ENCODE measurements at regions not wholly inside any gene's neighbourhood (a gene's known extent, or its start where the extent isn't known, plus 50 kb on each side); places are given as distances from the start of the nearest gene placed in this dataset.
"Not testable (repeated sequence)": the region's sequence is repeated elsewhere in the genome, so short reads cannot be mapped to it uniquely, and the experiment has no call there.

DNA sequence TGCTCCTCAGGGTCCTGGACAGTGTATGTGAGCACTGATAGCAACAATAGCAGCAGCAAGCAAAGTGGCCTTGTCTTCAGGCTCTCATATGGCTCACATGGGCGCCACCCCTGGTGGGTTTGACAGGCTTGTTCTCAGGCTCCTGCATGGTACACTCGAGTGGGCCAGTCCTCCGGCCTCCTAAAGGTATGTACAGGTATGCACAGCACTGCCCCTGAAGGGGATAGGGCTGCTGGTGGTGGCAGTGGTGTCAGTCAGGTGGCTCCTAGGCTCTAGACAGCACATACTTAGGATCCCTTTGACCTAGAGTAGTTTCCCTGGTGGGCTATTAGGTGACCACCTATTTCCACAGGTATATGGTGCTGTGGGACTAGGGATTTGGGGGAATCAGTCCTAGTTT lies 79.8 kb downstream of the LGALS9B start:
- not testable (repeated sequence) for DNase-seq (ENCODE audit: low spot score); H3K9me3 ChIP-seq (ENCODE audit: severe bottlenecking); H3K36me3 ChIP-seq (ENCODE audit: low read depth); H3K27ac ChIP-seq (ENCODE audit: poor library complexity, severe bottlenecking); H3K4me1 ChIP-seq (ENCODE audit: insufficient read depth, poor library complexity, severe bottlenecking); H3K27me3 ChIP-seq (ENCODE audit: insufficient read depth, poor library complexity, severe bottlenecking); H3K4me3 ChIP-seq (ENCODE audit: severe bottlenecking); ATAC-seq (ENCODE audit: low read depth)

DNA sequence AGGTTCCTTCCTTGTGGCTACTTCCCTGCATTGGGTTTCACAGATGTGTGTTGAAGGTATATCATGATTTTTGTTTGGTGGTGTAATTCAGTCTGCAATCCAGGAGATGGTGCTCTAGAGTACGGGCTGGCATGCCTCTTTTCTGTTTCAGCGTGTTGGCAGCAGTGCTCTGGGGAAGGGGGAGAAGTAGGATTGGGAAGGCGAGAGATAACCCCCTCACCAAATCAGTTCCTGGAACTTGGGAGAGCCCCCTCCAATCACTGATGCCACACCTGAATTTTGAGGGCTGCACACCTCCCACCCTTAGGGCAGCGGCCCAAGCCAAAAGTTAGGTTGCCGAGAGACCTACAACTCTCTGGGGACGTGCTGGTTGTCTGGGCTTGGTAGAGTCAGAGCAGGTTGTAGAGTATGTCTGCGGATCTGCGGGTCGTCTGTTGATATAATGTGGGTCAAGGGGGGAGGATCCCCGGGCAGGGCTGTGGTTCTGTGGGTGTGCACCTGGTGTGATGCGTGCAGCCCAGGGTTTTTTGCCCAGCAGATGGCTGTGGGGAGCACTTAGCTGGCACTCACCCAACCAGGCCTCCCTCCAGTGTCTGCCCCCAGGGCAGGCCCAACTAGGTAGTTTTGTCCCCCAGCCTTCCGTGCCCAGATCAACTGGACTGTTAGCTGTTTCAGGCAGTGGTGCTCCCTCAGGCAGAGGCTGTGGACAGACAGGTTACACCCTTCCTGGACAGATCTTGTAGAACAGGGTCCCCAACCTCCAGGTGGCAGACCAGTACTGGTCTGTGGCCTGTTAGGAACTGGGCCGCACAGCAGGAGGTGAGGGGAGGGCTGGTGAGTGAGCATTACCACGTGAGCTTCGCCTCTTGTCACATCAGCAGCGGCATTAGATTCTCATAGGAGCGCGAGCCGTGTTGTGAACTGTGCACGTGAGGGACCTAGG lies 85.7 kb downstream of the LGALS9B start:
- TF ChIP-seq, protein P1, sequence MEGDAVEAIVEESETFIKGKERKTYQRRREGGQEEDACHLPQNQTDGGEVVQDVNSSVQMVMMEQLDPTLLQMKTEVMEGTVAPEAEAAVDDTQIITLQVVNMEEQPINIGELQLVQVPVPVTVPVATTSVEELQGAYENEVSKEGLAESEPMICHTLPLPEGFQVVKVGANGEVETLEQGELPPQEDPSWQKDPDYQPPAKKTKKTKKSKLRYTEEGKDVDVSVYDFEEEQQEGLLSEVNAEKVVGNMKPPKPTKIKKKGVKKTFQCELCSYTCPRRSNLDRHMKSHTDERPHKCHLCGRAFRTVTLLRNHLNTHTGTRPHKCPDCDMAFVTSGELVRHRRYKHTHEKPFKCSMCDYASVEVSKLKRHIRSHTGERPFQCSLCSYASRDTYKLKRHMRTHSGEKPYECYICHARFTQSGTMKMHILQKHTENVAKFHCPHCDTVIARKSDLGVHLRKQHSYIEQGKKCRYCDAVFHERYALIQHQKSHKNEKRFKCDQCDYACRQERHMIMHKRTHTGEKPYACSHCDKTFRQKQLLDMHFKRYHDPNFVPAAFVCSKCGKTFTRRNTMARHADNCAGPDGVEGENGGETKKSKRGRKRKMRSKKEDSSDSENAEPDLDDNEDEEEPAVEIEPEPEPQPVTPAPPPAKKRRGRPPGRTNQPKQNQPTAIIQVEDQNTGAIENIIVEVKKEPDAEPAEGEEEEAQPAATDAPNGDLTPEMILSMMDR (IDR thresholded peaks at IDR 0.05; ENCODE audit: poor library complexity, severe bottlenecking): peak; percentile 38
- not testable (repeated sequence) for H3K36me3 ChIP-seq (ENCODE audit: low read depth); H3K4me1 ChIP-seq (ENCODE audit: insufficient read depth, poor library complexity, severe bottlenecking); DNase-seq (ENCODE audit: low spot score); H3K9me3 ChIP-seq (ENCODE audit: severe bottlenecking); H3K4me3 ChIP-seq (ENCODE audit: severe bottlenecking); H3K27me3 ChIP-seq (ENCODE audit: insufficient read depth, poor library complexity, severe bottlenecking); H3K27ac ChIP-seq (ENCODE audit: poor library complexity, severe bottlenecking)
- peak; percentile 21; the same call in 1 of the 3 replicates for ATAC-seq (ENCODE audit: low read depth)

DNA sequence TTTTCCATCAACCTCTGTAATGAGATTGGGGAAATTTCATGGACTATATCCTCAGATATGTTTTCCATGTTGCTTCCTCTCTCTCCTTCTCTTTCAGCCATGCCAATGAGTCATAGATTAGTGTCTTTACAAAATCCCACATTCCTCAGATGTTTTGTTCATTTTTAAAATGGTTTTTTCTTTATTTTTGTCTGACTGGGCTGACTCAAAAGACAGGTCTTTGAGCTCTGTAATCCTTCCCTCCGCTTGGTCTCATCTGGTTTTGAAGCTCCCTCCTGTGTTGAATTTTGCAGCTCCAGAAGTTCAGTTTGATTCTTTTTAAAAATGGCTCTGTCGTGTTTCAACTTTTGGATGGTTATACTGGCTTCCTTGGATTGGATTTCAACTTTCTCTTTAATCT lies 86.7 kb downstream of the LGALS9B start:
- not testable (repeated sequence) for H3K27ac ChIP-seq (ENCODE audit: poor library complexity, severe bottlenecking); H3K9me3 ChIP-seq (ENCODE audit: severe bottlenecking); H3K4me1 ChIP-seq (ENCODE audit: insufficient read depth, poor library complexity, severe bottlenecking); H3K27me3 ChIP-seq (ENCODE audit: insufficient read depth, poor library complexity, severe bottlenecking); DNase-seq (ENCODE audit: low spot score); H3K36me3 ChIP-seq (ENCODE audit: low read depth); H3K4me3 ChIP-seq (ENCODE audit: severe bottlenecking)
- peak; percentile 75 for ATAC-seq (ENCODE audit: low read depth)

DNA sequence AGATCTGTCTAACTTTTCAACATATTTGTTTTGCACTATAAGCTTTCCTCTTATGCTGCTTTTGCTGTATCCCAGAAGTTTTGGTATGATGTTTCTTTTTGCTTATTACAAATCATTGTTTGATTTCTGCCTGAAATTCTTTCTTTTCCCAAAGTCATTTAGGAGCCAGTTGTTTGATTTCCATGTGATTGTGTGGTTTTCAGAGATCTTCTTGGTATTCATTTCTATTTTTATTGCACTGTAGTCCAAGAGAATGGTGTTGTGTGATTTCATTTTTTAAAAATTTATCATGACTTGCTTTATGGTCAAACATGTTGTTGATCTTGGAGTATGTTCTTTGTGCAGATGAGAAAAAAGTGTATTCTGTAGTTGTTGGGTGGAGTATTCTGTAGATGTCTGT lies 88.1 kb downstream of the LGALS9B start:
- H3K4me1 ChIP-seq (ENCODE audit: insufficient read depth, poor library complexity, severe bottlenecking); H3K4me3 ChIP-seq (ENCODE audit: severe bottlenecking); H3K9me3 ChIP-seq (ENCODE audit: severe bottlenecking); H3K36me3 ChIP-seq (ENCODE audit: low read depth); H3K27me3 ChIP-seq (ENCODE audit: insufficient read depth, poor library complexity, severe bottlenecking); ATAC-seq (ENCODE audit: low read depth); DNase-seq (ENCODE audit: low spot score); H3K27ac ChIP-seq (ENCODE audit: poor library complexity, severe bottlenecking): not testable (repeated sequence)

DNA sequence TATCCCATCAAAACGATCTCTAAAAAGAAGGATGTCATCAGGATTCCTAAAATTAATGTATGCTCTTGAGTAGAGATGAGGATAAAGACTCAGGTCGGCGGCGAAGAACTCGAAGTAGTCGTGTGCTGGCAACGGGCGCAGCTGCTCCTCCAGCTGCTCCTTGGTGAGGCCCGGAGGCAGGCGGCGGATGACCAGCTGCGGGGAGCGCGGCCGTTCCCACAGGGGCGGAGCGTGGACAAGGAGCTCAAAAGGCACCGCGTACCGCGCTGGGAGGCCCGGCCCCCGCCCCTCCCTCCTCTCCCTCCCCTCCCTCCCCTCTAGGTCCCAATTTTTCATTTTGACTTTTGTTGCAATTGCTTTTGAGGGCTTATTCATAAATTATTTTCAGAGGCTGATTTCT lies 90.7 kb downstream of the LGALS9B start:
- H3K27ac ChIP-seq (ENCODE audit: poor library complexity, severe bottlenecking); ATAC-seq (ENCODE audit: low read depth); H3K27me3 ChIP-seq (ENCODE audit: insufficient read depth, poor library complexity, severe bottlenecking); H3K9me3 ChIP-seq (ENCODE audit: severe bottlenecking); H3K36me3 ChIP-seq (ENCODE audit: low read depth); DNase-seq (ENCODE audit: low spot score); H3K4me3 ChIP-seq (ENCODE audit: severe bottlenecking); H3K4me1 ChIP-seq (ENCODE audit: insufficient read depth, poor library complexity, severe bottlenecking): not testable (repeated sequence)

DNA sequence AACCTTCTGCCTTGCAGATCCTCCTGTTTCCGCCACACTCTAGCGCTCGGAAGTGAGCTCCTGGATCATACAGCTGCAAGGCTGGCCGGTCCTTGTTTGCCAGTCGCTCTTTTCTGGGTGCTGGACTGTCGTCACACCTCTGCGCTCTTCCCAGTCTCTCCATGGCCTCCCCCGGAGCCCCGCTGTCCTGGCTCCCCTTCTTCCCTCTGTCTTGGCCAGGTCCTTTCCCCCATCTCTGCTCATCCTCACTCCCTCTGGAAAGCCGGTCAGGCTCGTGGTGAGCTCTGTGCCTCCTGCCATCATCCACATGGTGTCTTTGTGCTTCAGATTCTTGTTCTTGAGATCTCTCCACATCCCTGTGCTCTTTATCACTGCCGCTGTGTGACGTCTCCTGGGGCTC lies 91.6 kb downstream of the LGALS9B start:
- H3K4me3 ChIP-seq (ENCODE audit: severe bottlenecking); H3K36me3 ChIP-seq (ENCODE audit: low read depth); H3K4me1 ChIP-seq (ENCODE audit: insufficient read depth, poor library complexity, severe bottlenecking): not testable (repeated sequence)

More for the DNA sequence above, 91.6 kb downstream of the LGALS9B start:
- not testable (repeated sequence) for H3K27me3 ChIP-seq (ENCODE audit: insufficient read depth, poor library complexity, severe bottlenecking); ATAC-seq (ENCODE audit: low read depth); H3K9me3 ChIP-seq (ENCODE audit: severe bottlenecking); DNase-seq (ENCODE audit: low spot score); H3K27ac ChIP-seq (ENCODE audit: poor library complexity, severe bottlenecking)
